ENCODE measurements at regions not wholly inside any gene's neighbourhood (a gene's known extent, or its start where the extent isn't known, plus 50 kb on each side); places are given as distances from the start of the nearest gene placed in this dataset.
A peak's percentile ranks its signal among the peaks of the same experiment; 100 is the strongest.

DNA sequence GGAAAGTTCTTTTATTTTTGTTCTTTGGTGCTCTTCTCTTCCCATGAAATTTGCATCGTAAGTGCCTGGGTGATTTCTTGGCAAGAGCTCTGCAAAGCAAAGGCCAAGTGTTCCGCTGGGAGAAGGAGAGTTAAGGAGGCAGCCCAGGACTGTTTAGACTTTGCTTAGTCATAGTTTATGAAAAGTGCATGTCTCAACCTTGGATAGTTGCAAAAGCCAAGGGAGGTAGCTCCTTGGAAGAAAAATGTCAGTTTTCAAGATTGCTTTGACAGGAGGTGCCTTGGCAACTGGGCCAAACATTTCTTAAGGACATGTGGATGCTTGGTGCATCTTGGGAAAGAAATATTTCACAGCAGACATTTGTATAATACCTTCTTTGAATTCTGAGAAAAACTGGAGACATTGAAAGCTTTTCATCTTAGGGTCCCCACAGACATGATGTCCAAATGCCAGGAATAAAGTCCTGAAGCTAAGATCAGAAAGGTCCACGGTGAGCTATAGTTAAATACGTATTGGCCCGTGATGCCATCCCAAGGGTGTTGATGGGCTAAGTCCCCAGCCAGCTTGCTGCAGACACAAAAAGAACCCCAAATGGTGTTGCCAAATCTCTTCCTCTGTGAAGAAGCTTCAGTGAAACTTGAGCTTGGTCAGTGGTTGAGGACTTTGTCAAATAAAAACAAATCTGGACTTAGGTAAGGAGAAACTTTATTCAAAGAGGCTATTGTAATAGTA is 96.3 kb upstream of the THUMPD2 start:
- TF ChIP-seq FOS (IDR thresholded peaks at IDR 0.05; ENCODE audit: low read depth, low read length) (peak; percentile 90), MXI1 (IDR thresholded peaks at IDR 0.05; ENCODE audit: borderline replicate concordance, low read depth, low read length) (peak; percentile 84), NFE2L2 (IDR thresholded peaks at IDR 0.05; ENCODE audit: low read depth, low read length) (peak; percentile 94), CEBPB (IDR thresholded peaks at IDR 0.05; ENCODE audit: low read depth, low read length) (peak; percentile 96), MAFK (IDR thresholded peaks at IDR 0.05; ENCODE audit: low read depth, low read length) (peak; percentile 74), POLR2A (IDR thresholded peaks at IDR 0.05; ENCODE audit: low read depth, low read length) (no peak)
- ATAC-seq (ENCODE audit: low read depth) = peak; percentile 96
- intact Hi-C loops (cut with micrococcal nuclease) = no loop called here

More for the DNA sequence above, 96.3 kb upstream of the THUMPD2 start:
- H3K27me3 ChIP-seq (ENCODE audit: control insufficient read depth, insufficient read depth, low read length) = no peaks in the 10 kb centered on the region
- peaks cover 8% of the 10 kb centered on the region; the same call in 1 of the 2 replicates for H3K9me1 ChIP-seq (ENCODE audit: insufficient read depth, low read length)
- no peak overlapping the region for H3K56ac ChIP-seq (ENCODE audit: extremely low read depth, insufficient read depth, low read length)
- H2BK120ac ChIP-seq (ENCODE audit: low read depth, low read length) = peak overlapping the region; percentile 35; the same call in 1 of the 2 replicates
- H2AK9ac ChIP-seq (replicated peaks; ENCODE audit: low read depth, low read length, poor library complexity) = no peak overlapping the region
- peak; percentile 97 for DNase-seq
- H2BK20ac ChIP-seq (ENCODE audit: low read depth, low read length) = peak overlapping the region; percentile 22
- no peaks in the 10 kb centered on the region for H3K9me3 ChIP-seq (ENCODE audit: control insufficient read depth, insufficient read depth, low read length)
- in situ Hi-C loops (cut with MboI; ENCODE audit: low sequenced_read_pairs) (no loop called here), dilution Hi-C loops (cut with HindIII; ENCODE audit: low sequenced_read_pairs, unreplicated experiment) (no loop called here)
- H3K36me3 ChIP-seq (ENCODE audit: control insufficient read depth, insufficient read depth, low read length) = no peaks in the 10 kb centered on the region
- peak overlapping the region in 1 of 2 experiments; percentile 10; a peak in 1 of 4 replicates for H4K8ac ChIP-seq (ENCODE audit: low read depth in 2 of 2, low read length in 2 of 2)
- CTCF ChIA-PET = interaction anchor here (0.5 to 1.8 kb wide), 3 partner anchors 11 to 24 kb away, joined by 3 to 5 read pairs (median 3); no protein-coding TSS in a partner anchor
- H4K20me1 ChIP-seq (ENCODE audit: insufficient read depth, low read length) = no peaks in the 10 kb centered on the region
- H2BK15ac ChIP-seq (ENCODE audit: low read depth, low read length) = peak overlapping the region; percentile 22; the same call in 1 of the 3 replicates
- WGBS, 2 experiments (ENCODE audit: extremely low coverage in 2 of 2, insufficient read length in 1 of 2) = 80% methylated on average over 1 of the region's 5 CpGs; no CpG with 5 or more reads in 1 of the 2 experiments
- H4K91ac ChIP-seq (ENCODE audit: insufficient read depth, low read depth, low read length) = no peak overlapping the region; the same call in 1 of the 2 replicates
- H4K5ac ChIP-seq (ENCODE audit: low read depth, low read length) = no peak overlapping the region
- peak overlapping the region; percentile 12 for H2AK5ac ChIP-seq (ENCODE audit: low read depth, low read length)
- no peak overlapping the region for H3K23ac ChIP-seq (ENCODE audit: low read depth, low read length)
- no peak overlapping the region for H2AFZ ChIP-seq (replicated peaks; ENCODE audit: low read length, poor library complexity)
- H3K4me2 ChIP-seq (ENCODE audit: low read depth, low read length) = no peak overlapping the region
- POLR2A ChIA-PET (ENCODE audit: unreplicated experiment) = interaction anchor here (0.6 kb wide), 2 partner anchors 26 to 44 kb away, joined by 3 to 4 read pairs; no protein-coding TSS in a partner anchor
- BruUV-seq (replicated peaks) = no TSS peak
- H3K79me1 ChIP-seq (ENCODE audit: low read depth in 1 of 2, low read length in 2 of 2) = no peaks in the 10 kb centered on the region
- peaks cover 9% of the 10 kb centered on the region for H3K4me1 ChIP-seq (ENCODE audit: control insufficient read depth, insufficient read depth, low read length)
- H3K9ac ChIP-seq (ENCODE audit: low read depth, low read length) = no peak overlapping the region
- no peak overlapping the region for H3K18ac ChIP-seq (ENCODE audit: low read depth, low read length)
- H2BK5ac ChIP-seq (ENCODE audit: low read depth, low read length, poor library complexity, severe bottlenecking) = peak overlapping the region; percentile 3
- peak overlapping the region; percentile 40; the same call in 1 of the 2 replicates for H3K27ac ChIP-seq (ENCODE audit: insufficient read depth, low read length)
- H3K4ac ChIP-seq (ENCODE audit: low read depth, low read length) = peak overlapping the region; percentile 39; the same call in 1 of the 2 replicates
- H3K4me3 ChIP-seq (ENCODE audit: insufficient read depth, low read depth, low read length) = no peak overlapping the region
- peak overlapping the region; percentile 19; the same call in 1 of the 2 replicates for H3K14ac ChIP-seq (replicated peaks; ENCODE audit: low read depth, low read length)
